ENCODE measurements at regions not wholly inside any gene's neighbourhood (a gene's known extent, or its start where the extent isn't known, plus 50 kb on each side); places are given as distances from the start of the nearest gene placed in this dataset.
"Not testable (repeated sequence)": the region's sequence is repeated elsewhere in the genome, so short reads cannot be mapped to it uniquely, and the experiment has no call there.

DNA sequence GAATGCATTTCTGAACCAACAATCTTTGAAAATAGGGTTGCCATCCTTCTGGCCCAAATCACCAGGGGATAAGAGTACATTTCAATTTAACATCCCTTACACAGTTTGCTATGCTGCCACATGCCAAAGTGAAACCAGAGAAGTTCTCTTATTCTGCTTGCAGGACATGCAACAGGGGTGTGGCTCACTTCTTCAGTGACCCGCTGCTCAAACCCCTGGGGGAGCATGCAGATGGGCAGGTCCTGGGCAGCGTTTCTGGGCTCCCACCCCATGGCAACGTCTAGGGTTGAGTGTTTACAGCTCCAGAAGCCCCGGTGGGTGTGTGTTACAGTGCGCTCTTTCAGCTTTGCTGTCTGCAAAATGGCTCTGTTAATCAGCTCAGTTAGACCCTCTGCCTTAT is 1306.3 kb upstream of the TMEM132C start:
- no peak for DNase-seq

GRCh38 chr12:126963825-126964224 is 1303.1 kb upstream of the TMEM132C start:
- no peak for DNase-seq

DNA sequence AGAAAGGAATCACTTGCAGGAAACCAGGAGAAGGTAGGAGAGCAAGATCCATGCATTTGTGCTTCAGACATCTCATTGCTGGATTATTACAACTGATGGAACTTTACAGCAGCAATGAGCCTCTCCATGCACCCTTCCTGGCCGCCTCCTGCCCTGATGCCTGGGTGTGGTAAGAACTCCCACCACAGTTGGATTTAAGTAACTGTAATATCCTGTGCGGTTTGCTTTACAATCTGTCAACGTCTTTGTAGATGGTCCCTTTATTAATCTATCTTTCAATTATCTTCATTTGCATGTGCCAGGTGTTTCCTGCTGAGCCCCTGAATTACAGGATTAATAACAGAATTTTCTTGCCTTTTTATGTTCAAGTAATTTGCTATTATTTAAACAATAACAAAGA is 1300.5 kb upstream of the TMEM132C start:
- no peak for DNase-seq

- DNase-seq: no peak
These were observed 1299.8 kb upstream of the TMEM132C start for GRCh38 chr12:126967152-126967551.

DNA sequence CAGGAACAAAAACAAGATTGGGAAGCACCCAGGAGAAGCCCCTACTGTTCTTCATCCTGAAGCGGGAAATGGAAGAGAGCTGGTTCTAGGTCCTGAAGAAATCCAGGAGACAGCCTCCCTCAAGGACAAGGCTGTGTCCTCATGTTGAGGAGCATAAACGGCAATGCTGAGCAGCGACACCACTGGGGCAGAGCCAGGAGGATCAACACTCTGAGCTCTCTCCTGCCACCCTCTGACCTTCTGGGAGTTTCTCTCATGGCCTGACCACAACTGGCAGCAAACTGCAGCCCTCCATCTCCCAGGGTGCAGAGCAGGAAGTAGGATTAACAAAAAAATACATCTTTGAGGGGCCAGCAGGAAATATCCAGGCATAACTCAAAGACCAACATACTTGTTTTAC is 1292.2 kb upstream of the TMEM132C start:
- DNase-seq: no peak

DNA sequence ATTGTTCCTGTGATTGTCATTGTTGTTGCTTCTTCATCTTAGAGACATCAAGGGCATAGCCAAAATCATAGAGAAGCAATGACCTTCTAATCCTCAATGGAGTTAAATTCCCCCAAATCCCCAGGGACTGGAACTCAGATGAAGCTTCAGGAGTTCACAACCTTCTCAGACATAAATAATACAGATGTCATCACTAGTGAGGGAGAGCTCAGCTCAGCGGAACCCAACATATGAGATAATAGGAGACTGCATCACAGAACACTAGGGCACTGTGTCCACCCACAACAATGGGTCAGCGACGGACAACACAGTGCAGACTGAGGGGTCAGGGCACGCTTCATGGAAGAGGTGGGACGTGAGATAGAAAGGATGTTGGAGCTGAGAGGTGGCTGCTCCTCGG is 1290.4 kb upstream of the TMEM132C start:
- DNase-seq: no peak

DNA sequence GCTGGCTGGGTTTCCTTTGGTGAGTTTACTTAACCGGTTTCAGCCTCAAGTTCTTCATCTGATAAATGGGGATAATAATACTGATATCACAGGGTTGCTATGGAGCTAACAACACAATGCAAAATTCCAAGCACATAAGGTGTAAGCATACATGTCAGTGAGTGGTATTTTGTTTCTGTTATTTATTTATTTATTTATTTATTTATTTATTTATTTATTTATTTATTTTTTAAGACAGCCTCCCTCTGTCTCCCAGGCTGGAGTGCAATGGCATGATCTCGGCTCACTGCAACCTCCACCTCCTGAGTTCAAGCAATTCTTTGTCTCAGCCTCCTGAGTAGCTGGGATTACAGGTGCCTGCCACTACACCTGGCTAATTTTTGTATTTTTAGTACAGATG is 1287.4 kb upstream of the TMEM132C start:
- DNase-seq: not testable (repeated sequence)

DNA sequence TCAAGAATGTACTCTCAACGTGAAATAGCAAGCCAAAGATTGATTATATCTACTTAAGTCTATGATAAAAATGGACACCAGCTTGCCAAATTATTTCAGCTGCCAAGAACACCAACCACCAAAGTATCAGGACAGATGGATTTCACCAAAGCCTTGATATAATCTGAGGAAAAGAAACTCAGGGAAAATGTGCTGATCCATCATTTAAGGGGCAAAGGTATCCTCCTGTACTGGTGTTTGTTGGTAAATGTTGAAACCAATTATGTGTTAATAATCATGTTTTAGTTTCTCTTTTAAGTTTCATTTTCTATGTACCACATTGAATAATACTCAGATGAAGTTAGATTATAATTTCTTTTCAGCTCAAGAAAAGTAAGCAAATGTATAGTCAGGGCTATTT is 1284.3 kb upstream of the TMEM132C start:
- DNase-seq: no peak

DNA sequence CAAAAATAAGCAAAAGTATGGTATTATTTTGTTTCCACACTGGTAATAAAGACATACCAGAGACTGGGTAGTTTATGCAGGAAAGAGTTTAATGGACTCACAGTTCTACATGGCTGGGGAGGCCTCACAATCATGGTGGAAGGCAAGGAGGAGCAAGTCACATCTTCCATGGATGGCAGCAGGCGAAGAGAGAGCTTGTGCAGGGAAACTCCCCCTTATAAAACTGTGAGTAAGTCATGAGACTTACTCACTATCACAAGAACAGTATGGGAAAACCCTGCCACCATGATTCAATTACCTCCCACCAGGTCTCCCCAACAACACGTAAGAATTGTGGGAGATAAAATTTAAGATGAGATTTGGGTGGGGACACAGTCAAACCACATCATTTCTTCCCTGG is 1283.2 kb upstream of the TMEM132C start:
- not testable (repeated sequence) for DNase-seq

DNA sequence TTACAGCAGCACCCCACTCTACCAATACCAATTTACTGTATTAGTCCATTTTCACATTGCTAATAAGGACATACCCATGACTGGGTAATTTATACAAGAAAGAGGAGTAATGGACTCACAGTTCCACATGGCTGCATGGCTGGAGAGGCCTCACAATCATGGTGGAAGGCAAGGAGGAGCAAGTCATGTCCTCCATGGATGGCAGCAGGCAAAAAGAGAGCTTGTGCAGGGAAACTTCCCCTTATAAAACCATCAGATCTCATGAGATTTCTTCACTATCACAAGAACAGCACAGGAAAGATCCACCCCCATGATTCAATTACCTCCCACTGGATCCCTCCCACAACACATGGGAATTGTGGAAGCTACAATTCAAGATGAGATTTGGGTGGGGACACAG is 1281.3 kb upstream of the TMEM132C start:
- not testable (repeated sequence) for DNase-seq

DNA sequence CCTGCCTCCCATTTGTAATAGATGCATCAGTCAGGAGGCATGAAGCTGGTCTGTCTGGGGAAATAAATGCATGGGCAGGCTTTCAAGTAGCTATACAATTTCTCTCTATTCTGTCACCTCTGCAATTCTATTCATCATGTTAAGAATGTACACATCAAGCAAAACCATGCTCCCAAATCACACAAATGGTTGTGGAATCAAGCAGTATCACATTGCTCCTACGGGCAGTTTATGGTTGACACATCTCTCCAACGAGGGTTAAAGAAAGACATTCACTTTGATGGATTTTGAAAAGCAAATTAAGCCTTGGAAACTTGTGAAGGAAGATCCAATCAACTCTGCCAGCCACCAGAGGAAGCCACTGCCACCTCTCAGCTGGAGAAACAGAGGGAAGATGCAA is 1277.4 kb upstream of the TMEM132C start:
- no peak for DNase-seq

GRCh38 chr12:126993898-126994297 is 1273.1 kb upstream of the TMEM132C start:
- DNase-seq: no peak

- no peak for DNase-seq
These were observed 1272.4 kb upstream of the TMEM132C start for GRCh38 chr12:126994599-126994998.

DNA sequence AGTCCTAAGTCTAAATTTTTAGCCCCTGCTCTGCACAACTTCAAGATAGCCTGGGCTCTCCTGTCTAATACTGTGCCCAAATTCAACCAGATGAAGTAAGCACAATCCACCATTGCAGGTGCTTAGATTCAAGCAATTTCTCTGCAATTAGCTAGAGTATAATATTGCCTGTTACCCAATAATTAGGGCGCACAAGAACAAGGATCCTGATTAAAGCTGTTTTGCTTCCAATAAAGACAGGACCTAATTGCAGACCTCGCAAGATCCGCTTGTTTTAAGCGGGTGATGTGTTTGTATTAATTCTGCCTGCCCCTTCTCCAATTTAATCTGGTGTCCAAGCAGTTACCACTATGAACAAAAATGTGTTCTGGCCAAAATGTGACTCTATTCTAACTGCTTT is 1268.9 kb upstream of the TMEM132C start:
- no peak for DNase-seq

GRCh38 chr12:126998747-126999285 is 1268.2 kb upstream of the TMEM132C start:
- no peak for DNase-seq

- no peak for DNase-seq
These were observed 1267.6 kb upstream of the TMEM132C start for GRCh38 chr12:126999352-126999751.

- no peak for DNase-seq
These were observed 1261.6 kb upstream of the TMEM132C start for GRCh38 chr12:127005406-127005805.

DNA sequence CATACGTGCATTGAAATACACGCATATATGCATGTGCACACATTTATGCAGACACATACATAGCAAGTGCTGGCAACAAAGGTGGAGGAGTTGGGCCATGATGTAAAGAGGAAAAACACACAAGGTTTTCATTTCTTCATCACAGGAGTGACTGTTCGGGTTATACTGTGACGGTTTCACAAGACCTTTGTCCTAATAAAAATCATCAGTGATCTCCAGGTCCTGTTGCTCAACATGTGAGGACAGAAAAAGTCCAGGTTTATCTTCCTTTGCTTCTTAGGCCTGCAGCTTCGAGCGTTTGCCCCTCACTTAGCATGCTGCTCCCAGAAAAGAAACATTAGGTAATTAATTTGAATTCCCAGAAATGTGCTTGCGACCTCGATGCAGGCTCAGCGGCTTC is 1260.0 kb upstream of the TMEM132C start:
- no peak for DNase-seq

- DNase-seq: no peak
These were observed 1258.1 kb upstream of the TMEM132C start for GRCh38 chr12:127008755-127009403.

DNA sequence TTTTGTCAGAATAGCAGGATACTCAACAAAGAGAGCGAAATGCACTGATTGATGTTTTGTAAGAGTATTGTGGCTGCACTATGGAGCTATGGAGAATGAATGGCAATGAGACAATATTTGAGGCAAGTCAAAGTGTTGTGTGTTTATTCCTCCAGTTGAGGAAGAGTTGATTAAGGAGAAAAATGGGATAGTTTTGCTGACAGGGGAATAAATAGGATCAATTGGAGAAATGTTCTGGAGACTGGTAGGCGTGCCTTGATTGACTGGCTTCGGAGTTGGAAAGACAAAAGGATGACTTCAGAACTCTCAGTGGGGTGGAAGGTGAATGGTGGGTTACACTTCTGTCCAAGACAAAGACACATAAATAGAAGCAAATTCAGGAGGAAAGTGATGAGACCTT is 1254.9 kb upstream of the TMEM132C start:
- no peak for DNase-seq

DNA sequence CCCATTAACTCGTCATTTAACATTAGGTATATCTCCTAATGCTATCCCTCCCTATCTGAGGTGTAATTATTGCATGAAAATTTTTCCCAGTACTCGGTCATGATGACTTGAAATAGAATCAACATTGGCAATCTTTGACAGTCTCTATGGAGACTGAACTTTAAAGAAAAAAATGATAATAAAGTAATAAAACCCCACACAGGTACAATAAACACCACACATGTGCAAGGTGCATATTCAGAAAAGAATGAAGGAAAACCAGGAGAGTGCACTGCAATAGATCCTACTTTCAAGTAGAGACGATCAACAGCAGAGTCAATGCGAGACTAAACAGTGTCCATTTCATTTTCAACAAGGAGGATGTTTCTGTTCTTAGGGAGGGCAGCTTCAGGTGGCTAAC is 1253.8 kb upstream of the TMEM132C start:
- no peak for DNase-seq

- no peak for DNase-seq
These were observed 1252.9 kb upstream of the TMEM132C start for GRCh38 chr12:127014079-127014478.

DNA sequence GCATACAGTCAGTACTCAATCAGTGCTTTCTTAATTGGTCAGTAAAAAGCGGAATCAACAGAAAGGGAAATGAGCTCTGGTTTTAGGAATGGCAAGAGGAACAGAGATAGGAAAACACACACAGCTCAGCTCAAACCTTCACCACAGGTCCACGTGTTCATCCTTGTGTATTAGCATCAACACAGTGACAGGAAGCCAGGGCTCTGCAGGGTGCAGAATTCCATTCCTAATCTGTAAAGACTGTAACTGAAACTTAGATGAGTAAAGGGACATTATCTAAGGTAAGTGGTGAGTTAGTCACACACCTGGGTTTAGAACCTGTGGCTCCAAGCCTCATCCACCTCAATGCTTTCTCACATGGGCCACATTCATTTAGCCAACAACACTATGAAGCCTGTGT is 1242.2 kb upstream of the TMEM132C start:
- DNase-seq: no peak

DNA sequence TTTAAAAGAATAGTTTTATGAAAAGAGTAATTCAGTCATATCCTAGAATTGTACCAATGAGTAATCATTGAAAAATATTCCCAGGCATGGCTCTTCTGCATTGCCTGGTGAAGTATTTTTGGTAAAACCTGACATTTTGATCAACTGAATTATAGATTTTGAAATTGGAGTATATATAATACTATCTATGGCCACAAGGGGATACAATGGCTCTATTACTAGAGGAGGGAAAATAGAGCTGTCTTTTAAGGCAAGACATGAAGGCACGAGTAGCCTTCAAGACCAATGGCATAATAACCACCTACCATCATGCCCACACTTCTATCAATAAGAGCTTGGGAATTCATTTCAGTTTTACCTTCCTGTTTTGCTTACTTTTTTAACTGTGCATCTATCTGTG is 1241.4 kb upstream of the TMEM132C start:
- no peak for DNase-seq

Measured in NCI-H1417 treated with DMSO at 0.1 percent for 48 hours (cell line).